ENCODE measurements at regions not wholly inside any gene's neighbourhood (a gene's known extent, or its start where the extent isn't known, plus 50 kb on each side); places are given as distances from the start of the nearest gene placed in this dataset.

DNA sequence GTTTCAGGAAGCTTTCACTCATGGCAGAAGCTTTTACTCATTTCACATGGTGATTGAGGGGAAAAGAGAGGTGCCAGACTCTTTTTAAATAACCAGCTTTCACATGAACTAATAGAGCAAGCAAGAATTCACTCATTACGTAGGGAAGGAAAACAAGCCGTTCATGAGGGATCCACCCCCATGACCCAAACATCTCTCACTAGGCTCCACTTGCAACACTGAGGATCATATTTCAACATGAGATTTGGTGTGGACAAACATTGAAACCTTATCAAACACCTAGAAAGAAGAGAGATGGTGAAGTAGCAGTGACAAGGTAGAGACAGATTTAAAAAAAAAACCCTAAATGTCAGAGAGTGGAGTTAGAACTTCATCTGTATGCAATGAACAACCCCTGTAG, 408.6 kb upstream of the PDZRN3 start:
- DNase-seq (ENCODE audit: low read depth, low spot score) = no peak
- no peak for FAIRE-seq
- H3K4me3 ChIP-seq (ENCODE audit: control insufficient read depth in 2 of 3, extremely low read depth in 1 of 3, insufficient read depth in 2 of 3, low read depth in 1 of 3, low read length in 3 of 3) = no peak overlapping the region
- no peaks in the 10 kb centered on the region for H3K4me1 ChIP-seq (ENCODE audit: control insufficient read depth, extremely low read depth, insufficient read depth, low read length)
- H3K27ac ChIP-seq (ENCODE audit: control insufficient read depth, insufficient read depth, low read length) = no peak overlapping the region
- no peaks in the 10 kb centered on the region for H3K9me1 ChIP-seq (ENCODE audit: control insufficient read depth, extremely low read depth, insufficient read depth, low read length)
- no peak overlapping the region for H3K9ac ChIP-seq (ENCODE audit: control insufficient read depth, extremely low read depth, insufficient read depth, low read length)
- no peak for TF ChIP-seq EZH2 (IDR thresholded peaks at IDR 0.05; ENCODE audit: low read length)
- TF ChIP-seq CTCF (optimal IDR thresholded peaks at IDR 0.05 in 1 of 3, IDR thresholded peaks at IDR 0.05 in 1 of 3, conservative IDR thresholded peaks at IDR 0.05 in 1 of 3; ENCODE audit: extremely low read depth in 1 of 3, insufficient read depth in 2 of 3, low read length in 3 of 3) = no peak
- H3K36me3 ChIP-seq (ENCODE audit: control insufficient read depth in 2 of 2, extremely low read depth in 1 of 2, insufficient read depth in 2 of 2, low read length in 2 of 2) = no peaks in the 10 kb centered on the region
- no peak overlapping the region for H2AFZ ChIP-seq (ENCODE audit: control insufficient read depth, low read length)
- H3K27me3 ChIP-seq (ENCODE audit: control insufficient read depth, extremely low read depth, insufficient read depth, low read length) = no peaks in the 10 kb centered on the region
- no peaks in the 10 kb centered on the region for H3K79me2 ChIP-seq (ENCODE audit: control insufficient read depth, insufficient read depth, low read length)
- no peak overlapping the region for H3K4me2 ChIP-seq (ENCODE audit: control insufficient read depth, extremely low read depth, insufficient read depth, low read depth, low read length)
- dilution Hi-C loops (cut with MboI; ENCODE audit: extremely low pct_ligation_motif_present, low sequenced_read_pairs) = no loop called here
- no peaks in the 10 kb centered on the region for H4K20me1 ChIP-seq (ENCODE audit: control insufficient read depth, extremely low read depth, insufficient read depth, low read length)
- no peaks in the 10 kb centered on the region for H3K9me3 ChIP-seq (ENCODE audit: control insufficient read depth, low read depth, low read length)

DNA sequence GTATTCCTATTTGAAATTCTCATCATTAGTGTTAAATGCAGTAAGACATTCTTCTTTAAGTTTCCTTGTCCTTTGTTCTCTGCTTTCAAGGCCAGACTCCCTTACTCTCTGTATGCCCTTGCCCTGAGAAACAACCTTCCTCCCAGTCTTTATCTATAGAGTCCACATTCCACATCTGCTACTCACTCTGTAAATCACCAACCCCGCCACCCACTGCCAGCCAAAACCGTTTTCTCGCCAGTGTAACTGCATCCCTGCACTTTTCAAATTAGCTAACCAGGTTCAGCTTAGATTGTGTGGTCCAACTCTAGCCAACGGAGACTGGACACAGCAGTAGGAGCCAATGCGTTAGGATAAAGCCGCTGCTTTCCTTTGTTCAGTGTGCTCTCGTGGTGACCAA, 402.4 kb upstream of the PDZRN3 start:
- Histone ChIP-seq H3K27me3 (ENCODE audit: control insufficient read depth, extremely low read depth, insufficient read depth, low read length) (no peaks in the 10 kb centered on the region), H2AFZ (ENCODE audit: control insufficient read depth, low read length) (no peak overlapping the region), H3K27ac (ENCODE audit: control insufficient read depth, insufficient read depth, low read length) (no peak overlapping the region), H3K4me3 (ENCODE audit: control insufficient read depth in 2 of 3, extremely low read depth in 1 of 3, insufficient read depth in 2 of 3, low read depth in 1 of 3, low read length in 3 of 3) (no peak overlapping the region), H3K9ac (ENCODE audit: control insufficient read depth, extremely low read depth, insufficient read depth, low read length) (no peak overlapping the region), H3K4me1 (ENCODE audit: control insufficient read depth, extremely low read depth, insufficient read depth, low read length) (no peaks in the 10 kb centered on the region), H4K20me1 (ENCODE audit: control insufficient read depth, extremely low read depth, insufficient read depth, low read length) (no peaks in the 10 kb centered on the region), H3K36me3 (ENCODE audit: control insufficient read depth in 2 of 2, extremely low read depth in 1 of 2, insufficient read depth in 2 of 2, low read length in 2 of 2) (no peaks in the 10 kb centered on the region), H3K79me2 (ENCODE audit: control insufficient read depth, insufficient read depth, low read length) (no peaks in the 10 kb centered on the region), H3K9me3 (ENCODE audit: control insufficient read depth, low read depth, low read length) (no peaks in the 10 kb centered on the region), H3K4me2 (ENCODE audit: control insufficient read depth, extremely low read depth, insufficient read depth, low read depth, low read length) (no peak overlapping the region), H3K9me1 (ENCODE audit: control insufficient read depth, extremely low read depth, insufficient read depth, low read length) (no peaks in the 10 kb centered on the region)
- no peak for DNase-seq (ENCODE audit: low read depth, low spot score)
- TF ChIP-seq EZH2 (IDR thresholded peaks at IDR 0.05; ENCODE audit: low read length) = no peak
- no peak for TF ChIP-seq CTCF (optimal IDR thresholded peaks at IDR 0.05 in 1 of 3, IDR thresholded peaks at IDR 0.05 in 1 of 3, conservative IDR thresholded peaks at IDR 0.05 in 1 of 3; ENCODE audit: extremely low read depth in 1 of 3, insufficient read depth in 2 of 3, low read length in 3 of 3)
- FAIRE-seq = no peak
- dilution Hi-C loops (cut with MboI; ENCODE audit: extremely low pct_ligation_motif_present, low sequenced_read_pairs) = no loop called here
